ENCODE measurements at regions not wholly inside any gene's neighbourhood (a gene's known extent, or its start where the extent isn't known, plus 50 kb on each side); places are given as distances from the start of the nearest gene placed in this dataset.

GRCh38 chr12:75917715-75918114 lies 113.9 kb downstream of the PHLDA1 start:
- DNase-seq (ENCODE audit: low spot score), result no peak
- no peak for ATAC-seq (ENCODE audit: low read depth)
- H3K9me3 ChIP-seq (ENCODE audit: severe bottlenecking), result no peaks in the 10 kb centered on the region
- H3K27ac ChIP-seq (ENCODE audit: poor library complexity, severe bottlenecking), result no peak overlapping the region
- H3K36me3 ChIP-seq (ENCODE audit: low read depth), result no peaks in the 10 kb centered on the region
- H3K4me1 ChIP-seq (ENCODE audit: insufficient read depth, poor library complexity, severe bottlenecking), result no peaks in the 10 kb centered on the region
- no peak overlapping the region for H3K4me3 ChIP-seq (ENCODE audit: severe bottlenecking)
- no peak for TF ChIP-seq CTCF (IDR thresholded peaks at IDR 0.05; ENCODE audit: poor library complexity, severe bottlenecking)
- H3K27me3 ChIP-seq (ENCODE audit: insufficient read depth, poor library complexity, severe bottlenecking), result no peaks in the 10 kb centered on the region

GRCh38 chr12:75917083-75917482 lies 114.5 kb downstream of the PHLDA1 start:
- Histone ChIP-seq H3K9me3 (ENCODE audit: severe bottlenecking) (no peaks in the 10 kb centered on the region), H3K27me3 (ENCODE audit: insufficient read depth, poor library complexity, severe bottlenecking) (no peaks in the 10 kb centered on the region), H3K4me1 (ENCODE audit: insufficient read depth, poor library complexity, severe bottlenecking) (no peaks in the 10 kb centered on the region), H3K27ac (ENCODE audit: poor library complexity, severe bottlenecking) (no peak overlapping the region), H3K4me3 (ENCODE audit: severe bottlenecking) (no peak overlapping the region), H3K36me3 (ENCODE audit: low read depth) (no peaks in the 10 kb centered on the region)
- no peak for ATAC-seq (ENCODE audit: low read depth)
- no peak for TF ChIP-seq CTCF (IDR thresholded peaks at IDR 0.05; ENCODE audit: poor library complexity, severe bottlenecking)
- no peak for DNase-seq (ENCODE audit: low spot score)

GRCh38 chr12:75913502-75914351 lies 117.8 kb downstream of the PHLDA1 start:
- no peak for ATAC-seq (ENCODE audit: low read depth)
- no peak for TF ChIP-seq CTCF (IDR thresholded peaks at IDR 0.05; ENCODE audit: poor library complexity, severe bottlenecking)
- H3K4me3 ChIP-seq (ENCODE audit: severe bottlenecking), result no peak overlapping the region
- no peak overlapping the region for H3K27ac ChIP-seq (ENCODE audit: poor library complexity, severe bottlenecking)
- peaks cover under 1% of the 10 kb centered on the region for H3K4me1 ChIP-seq (ENCODE audit: insufficient read depth, poor library complexity, severe bottlenecking)
- no peak for DNase-seq (ENCODE audit: low spot score)
- no peaks in the 10 kb centered on the region for H3K9me3 ChIP-seq (ENCODE audit: severe bottlenecking)
- no peaks in the 10 kb centered on the region for H3K36me3 ChIP-seq (ENCODE audit: low read depth)
- no peaks in the 10 kb centered on the region for H3K27me3 ChIP-seq (ENCODE audit: insufficient read depth, poor library complexity, severe bottlenecking)

- H3K4me3 ChIP-seq (ENCODE audit: severe bottlenecking), result no peak overlapping the region
- H3K36me3 ChIP-seq (ENCODE audit: low read depth), result no peaks in the 10 kb centered on the region
- no peak for TF ChIP-seq CTCF (IDR thresholded peaks at IDR 0.05; ENCODE audit: poor library complexity, severe bottlenecking)
- no peaks in the 10 kb centered on the region for H3K9me3 ChIP-seq (ENCODE audit: severe bottlenecking)
- H3K4me1 ChIP-seq (ENCODE audit: insufficient read depth, poor library complexity, severe bottlenecking), result peaks cover 3% of the 10 kb centered on the region
- no peak for DNase-seq (ENCODE audit: low spot score)
- H3K27me3 ChIP-seq (ENCODE audit: insufficient read depth, poor library complexity, severe bottlenecking), result no peaks in the 10 kb centered on the region
- H3K27ac ChIP-seq (ENCODE audit: poor library complexity, severe bottlenecking), result no peak overlapping the region
- ATAC-seq (ENCODE audit: low read depth), result no peak
Measured at GRCh38 chr12:75909714-75910656, 121.6 kb downstream of the PHLDA1 start.
